GM12864 (cell line): ENCODE measurements at regions not wholly inside any gene's neighbourhood (a gene's known extent, or its start where the extent isn't known, plus 50 kb on each side); places are given as distances from the start of the nearest gene placed in this dataset.

Experiments
- DNase-seq: peaks from one replicate; pipeline ENCODE4 v3.0.0-alpha.2; 2011; ENCODE audit warnings: low read depth
- H3K4me3 ChIP-seq: 2 replicates; pipeline ENCODE4 v1.5.1; 2011; ENCODE audit warnings: mild to moderate bottlenecking, low read depth, low read length, control low read depth
- CTCF ChIP-seq: IDR thresholded peaks from 2 replicates; pipeline ENCODE4 v1.5.1; 2011; ENCODE audit warnings: low read depth, mild to moderate bottlenecking, moderate library complexity, low read length, control low read depth, inconsistent platforms; ENCODE audit errors: missing control alignments

GRCh38 chr10:88130912-88131311, 267.5 kb downstream of the PTEN start:
- no peak for DNase-seq
- H3K4me3 ChIP-seq: no peak overlapping the region
- TF ChIP-seq CTCF: no peak

GRCh38 chr10:88131511-88132139, 268.2 kb downstream of the PTEN start:
- TF ChIP-seq CTCF: no peak
- H3K4me3 ChIP-seq: no peak overlapping the region
- DNase-seq: no peak

GRCh38 chr10:88136712-88137111, 273.3 kb downstream of the PTEN start:
- H3K4me3 ChIP-seq: no peak overlapping the region
- no peak for DNase-seq
- TF ChIP-seq CTCF: no peak

GRCh38 chr10:88138319-88138848, 275.0 kb downstream of the PTEN start:
- DNase-seq: peak; percentile 79
- no peak for TF ChIP-seq CTCF
- no peak overlapping the region for H3K4me3 ChIP-seq

GRCh38 chr10:88147000-88147798, 283.8 kb downstream of the PTEN start:
- TF ChIP-seq CTCF: no peak
- no peak overlapping the region for H3K4me3 ChIP-seq
- no peak for DNase-seq

- TF ChIP-seq CTCF: no peak
- no peak for DNase-seq
These were observed 286.5 kb downstream of the PTEN start for GRCh38 chr10:88149906-88150305.

More at GRCh38 chr10:88149906-88150305, 286.5 kb downstream of the PTEN start:
- no peak overlapping the region for H3K4me3 ChIP-seq
